Effector memory CD8-positive, alpha-beta T cell (primary cell): ENCODE measurements at regions not wholly inside any gene's neighbourhood (a gene's known extent, or its start where the extent isn't known, plus 50 kb on each side); places are given as distances from the start of the nearest gene placed in this dataset.

ENCODE experiments used
- ATAC-seq: fragments of 150-1000 bp; cut with Tn5 transposase; replicated peaks from 2 replicates; pipeline ENCODE4 v1.10.0; 2021; ENCODE audit warnings: mild to moderate bottlenecking, moderate library complexity
- DNase-seq, 3 experiments: peaks; one replicate each; pipeline ENCODE4 v3.0.0; 2021
- H3K27ac Mint-ChIP-seq, 2 donors: one replicate each; pipeline ENCODE4 v1.8.0; 2022; ENCODE audit warnings: mild to moderate bottlenecking in 2 of 2, mixed read lengths in 2 of 2, moderate library complexity in 2 of 2
- H3K27me3 Mint-ChIP-seq, 2 donors: one replicate each; pipeline ENCODE4 v1.8.0; 2022; ENCODE audit warnings: mixed read lengths in 2 of 2
- H3K36me3 Mint-ChIP-seq: one replicate; pipeline ENCODE4 v1.8.0; 2022; ENCODE audit warnings: mild to moderate bottlenecking, moderate library complexity, mixed read lengths; ENCODE audit not compliant: insufficient read depth
- H3K4me1 Mint-ChIP-seq, 2 donors: one replicate each; pipeline ENCODE4 v1.8.0; 2022; ENCODE audit warnings: low read depth in 2 of 2, mixed read lengths in 2 of 2
- H3K4me3 Mint-ChIP-seq, 2 donors: one replicate each; pipeline ENCODE4 v1.8.0; 2022; ENCODE audit warnings: mild to moderate bottlenecking in 2 of 2, mixed read lengths in 2 of 2, moderate library complexity in 2 of 2
- H3K9me3 Mint-ChIP-seq, 2 donors: one replicate each; pipeline ENCODE4 v1.8.0; 2022; ENCODE audit warnings: mixed read lengths in 2 of 2

GRCh38 chr13:97100821-97101220 lies 106.5 kb upstream of the OXGR1 start:
- DNase-seq (no peak), ATAC-seq (no peak)
- Mint-ChIP-seq H3K9me3 (no peaks in the 10 kb centered on the region), H3K27ac (no peak overlapping the region), H3K27me3 (peaks cover 26 to 33% of the 10 kb centered on the region in 2 donors), H3K4me3 (no peak overlapping the region), H3K4me1 (no peaks in the 10 kb centered on the region), H3K36me3 (no peaks in the 10 kb centered on the region)

GRCh38 chr13:97101912-97102708 lies 107.8 kb upstream of the OXGR1 start:
- ATAC-seq (no peak), DNase-seq (no peak)
- H3K27me3 Mint-ChIP-seq = peaks cover 26 to 33% of the 10 kb centered on the region in 2 donors
- H3K9me3 Mint-ChIP-seq = no peaks in the 10 kb centered on the region
- H3K36me3 Mint-ChIP-seq = no peaks in the 10 kb centered on the region
- no peak overlapping the region for H3K27ac Mint-ChIP-seq
- no peak overlapping the region for H3K4me3 Mint-ChIP-seq
- no peaks in the 10 kb centered on the region for H3K4me1 Mint-ChIP-seq

- no peaks in the 10 kb centered on the region for H3K36me3 Mint-ChIP-seq
- peaks cover 5 to 9% of the 10 kb centered on the region in 2 donors for H3K4me1 Mint-ChIP-seq
- no peak overlapping the region for H3K27ac Mint-ChIP-seq
- H3K4me3 Mint-ChIP-seq = no peak overlapping the region
- peaks cover 9 to 27% of the 10 kb centered on the region in 2 donors for H3K27me3 Mint-ChIP-seq
- ATAC-seq = no peak
- no peak for DNase-seq
- H3K9me3 Mint-ChIP-seq = no peaks in the 10 kb centered on the region
These were observed 112.0 kb upstream of the OXGR1 start for GRCh38 chr13:97106323-97106722.

- Mint-ChIP-seq H3K27me3 (peaks cover 2 to 12% of the 10 kb centered on the region in 2 donors), H3K9me3 (no peaks in the 10 kb centered on the region), H3K27ac (no peak overlapping the region), H3K36me3 (no peaks in the 10 kb centered on the region), H3K4me1 (peaks cover 5 to 9% of the 10 kb centered on the region in 2 donors), H3K4me3 (no peak overlapping the region)
- ATAC-seq (no peak), DNase-seq (no peak)
These were observed 113.7 kb upstream of the OXGR1 start for GRCh38 chr13:97107815-97108529.

GRCh38 chr13:97108530-97108900 lies 113.6 kb upstream of the MBNL2 start:
- H3K4me1 Mint-ChIP-seq = peaks cover 7 to 9% of the 10 kb centered on the region in 2 donors

GRCh38 chr13:97109256-97109655 lies 112.9 kb upstream of the MBNL2 start:
- Mint-ChIP-seq H3K27me3 (peaks cover 0 to 4% of the 10 kb centered on the region in 2 donors), H3K9me3 (no peaks in the 10 kb centered on the region), H3K4me1 (peaks cover 7 to 9% of the 10 kb centered on the region in 2 donors), H3K4me3 (no peak overlapping the region), H3K36me3 (no peaks in the 10 kb centered on the region), H3K27ac (peak overlapping the region in 1 of 2 donors; percentile 78)
- no peak for ATAC-seq
- DNase-seq = no peak

More at GRCh38 chr13:97108530-97108900, 113.6 kb upstream of the MBNL2 start:
- Mint-ChIP-seq H3K4me3 (no peak overlapping the region), H3K9me3 (no peaks in the 10 kb centered on the region), H3K27me3 (peaks cover 0 to 7% of the 10 kb centered on the region in 2 donors), H3K27ac (no peak overlapping the region), H3K36me3 (no peaks in the 10 kb centered on the region)
- ATAC-seq (no peak), DNase-seq (no peak)

- Mint-ChIP-seq H3K36me3 (no peaks in the 10 kb centered on the region), H3K27ac (peak overlapping the region; percentile 76 to 78), H3K27me3 (no peaks in the 10 kb centered on the region), H3K4me3 (peak overlapping the region; percentile 11 to 52), H3K9me3 (no peaks in the 10 kb centered on the region), H3K4me1 (peaks cover 7 to 9% of the 10 kb centered on the region in 2 donors)
- DNase-seq (peak; percentile 79 to 83 (median 83)), ATAC-seq (peak; percentile 97)
These were observed 112.2 kb upstream of the MBNL2 start for GRCh38 chr13:97109841-97110492.

- DNase-seq = no peak
These were observed 111.2 kb upstream of the MBNL2 start for GRCh38 chr13:97110936-97111335.

GRCh38 chr13:97111756-97112155 lies 110.4 kb upstream of the MBNL2 start:
- H3K4me3 Mint-ChIP-seq = no peak overlapping the region

More at GRCh38 chr13:97110936-97111335, 111.2 kb upstream of the MBNL2 start:
- Mint-ChIP-seq H3K9me3 (no peaks in the 10 kb centered on the region), H3K36me3 (no peaks in the 10 kb centered on the region), H3K4me1 (peaks cover 7 to 9% of the 10 kb centered on the region in 2 donors), H3K4me3 (no peak overlapping the region), H3K27ac (no peak overlapping the region), H3K27me3 (no peaks in the 10 kb centered on the region)
- ATAC-seq = no peak

GRCh38 chr13:97112446-97113152 lies 109.5 kb upstream of the MBNL2 start:
- H3K4me1 Mint-ChIP-seq = peaks cover 7 to 9% of the 10 kb centered on the region in 2 donors
- ATAC-seq = no peak
- no peak for DNase-seq
- no peaks in the 10 kb centered on the region for H3K9me3 Mint-ChIP-seq
- H3K36me3 Mint-ChIP-seq = no peaks in the 10 kb centered on the region
- H3K27ac Mint-ChIP-seq = no peak overlapping the region
- peaks cover 0 to 1% of the 10 kb centered on the region in 2 donors for H3K27me3 Mint-ChIP-seq
- no peak overlapping the region for H3K4me3 Mint-ChIP-seq

More at GRCh38 chr13:97111756-97112155, 110.4 kb upstream of the MBNL2 start:
- H3K36me3 Mint-ChIP-seq = no peaks in the 10 kb centered on the region
- no peaks in the 10 kb centered on the region for H3K9me3 Mint-ChIP-seq
- no peaks in the 10 kb centered on the region for H3K27me3 Mint-ChIP-seq
- H3K27ac Mint-ChIP-seq = no peak overlapping the region
- peaks cover 7 to 9% of the 10 kb centered on the region in 2 donors for H3K4me1 Mint-ChIP-seq
- ATAC-seq = no peak
- no peak for DNase-seq

- no peaks in the 10 kb centered on the region for H3K9me3 Mint-ChIP-seq
- no peaks in the 10 kb centered on the region for H3K36me3 Mint-ChIP-seq
- ATAC-seq = no peak
- no peak overlapping the region for H3K4me3 Mint-ChIP-seq
- no peak overlapping the region for H3K27ac Mint-ChIP-seq
- H3K4me1 Mint-ChIP-seq = peaks cover 7 to 9% of the 10 kb centered on the region in 2 donors
- peaks cover 6 to 9% of the 10 kb centered on the region in 2 donors for H3K27me3 Mint-ChIP-seq
- no peak for DNase-seq
These were observed 108.7 kb upstream of the MBNL2 start for GRCh38 chr13:97113231-97114001.

- Mint-ChIP-seq H3K4me3 (no peak overlapping the region), H3K9me3 (no peaks in the 10 kb centered on the region), H3K4me1 (peaks cover 4 to 7% of the 10 kb centered on the region in 2 donors), H3K27ac (no peak overlapping the region), H3K36me3 (no peaks in the 10 kb centered on the region), H3K27me3 (peaks cover 10 to 17% of the 10 kb centered on the region in 2 donors)
- ATAC-seq (no peak), DNase-seq (no peak)
These were observed 107.5 kb upstream of the MBNL2 start for GRCh38 chr13:97114651-97115050.
